Liver (tissue), 3 donors: ENCODE measurements at regions not wholly inside any gene's neighbourhood (a gene's known extent, or its start where the extent isn't known, plus 50 kb on each side); places are given as distances from the start of the nearest gene placed in this dataset.

Source experiments
- ATF3 ChIP-seq: IDR thresholded peaks from 2 replicates; pipeline ENCODE4 v1.6.1; 2016; ENCODE audit warnings: antibody characterized with exemption
- CTCF ChIP-seq: fragments of 150-350 bp; IDR thresholded peaks from 2 replicates; pipeline ENCODE4 v1.5.1; 2017; ENCODE audit warnings: improper control_type of control experiment, low read depth, low read length; ENCODE audit not compliant: missing input control
- GABPA ChIP-seq, 2 donors: IDR thresholded peaks in 1 of 2; conservative IDR thresholded peaks in 1 of 2; 2 replicates each; pipeline ENCODE4 v1.6.1; 2016; ENCODE audit warnings: antibody characterized with exemption in 2 of 2, mild to moderate bottlenecking in 1 of 2, moderate library complexity in 1 of 2
- MAX ChIP-seq: IDR thresholded peaks from 2 replicates; pipeline ENCODE4 v1.6.1; 2016; ENCODE audit warnings: antibody characterized with exemption
- REST ChIP-seq: IDR thresholded peaks from 2 replicates; pipeline ENCODE4 v1.6.1; 2016; ENCODE audit warnings: antibody characterized with exemption, mild to moderate bottlenecking
- RXRA ChIP-seq, 2 donors: IDR thresholded peaks; 2 replicates each; pipeline ENCODE4 v1.6.1; 2017 to 2018; ENCODE audit warnings: antibody characterized with exemption in 2 of 2, mild to moderate bottlenecking in 1 of 2
- SP1 ChIP-seq: IDR thresholded peaks from 2 replicates; pipeline ENCODE4 v1.6.1; 2018; ENCODE audit warnings: antibody characterized with exemption, mild to moderate bottlenecking
- TAF1 ChIP-seq: conservative IDR thresholded peaks from 2 replicates; pipeline ENCODE4 v1.6.1; 2016; ENCODE audit warnings: antibody characterized with exemption, mild to moderate bottlenecking
- donor health status: healthy.
- donor health status: healthy.

GRCh38 chr1:55821234-55821633 is 606.1 kb upstream of the USP24 start:
- TF ChIP-seq MAX (no peak), CTCF (no peak), TAF1 (no peak), SP1 (no peak), ATF3 (no peak), GABPA (IDR thresholded peaks at IDR 0.05 in 1 of 2, conservative IDR thresholded peaks at IDR 0.05 in 1 of 2) (no peak), RXRA (IDR thresholded peaks at IDR 0.05) (no peak), REST (no peak)
